ENCODE measurements at regions not wholly inside any gene's neighbourhood (a gene's known extent, or its start where the extent isn't known, plus 50 kb on each side); places are given as distances from the start of the nearest gene placed in this dataset.

DNA sequence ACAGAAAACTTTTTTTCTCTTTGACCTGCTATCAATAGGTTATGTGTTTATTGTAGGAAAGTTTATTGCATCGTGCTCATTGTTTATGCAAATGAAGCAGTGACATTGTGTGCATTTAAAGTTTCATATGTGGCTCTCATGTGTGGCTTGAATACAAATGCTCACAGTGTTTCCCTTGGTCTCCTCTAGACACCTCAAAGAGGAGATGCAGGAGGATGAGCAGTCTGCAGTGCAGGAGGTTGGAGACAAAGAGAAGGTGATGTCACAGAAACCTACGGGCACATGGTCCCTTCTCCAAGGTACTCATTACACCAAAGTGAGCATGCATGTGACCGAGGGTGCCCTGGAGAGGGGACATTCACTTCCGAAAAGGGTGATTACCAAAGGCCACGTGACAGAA, 430.2 kb downstream of the INHBA start:
- H3K9me3 Mint-ChIP-seq: no peaks in the 10 kb centered on the region; a peak in 2 of 5 replicates
- no CpG with 5 or more reads among the region's 5 CpGs for WGBS (ENCODE audit: extremely low coverage, insufficient read length, low lambda C conversion rate)
- Histone ChIP-seq H3K14ac (ENCODE audit: insufficient read depth, low read length) (peak overlapping the region; percentile 65; the same call in 1 of the 2 replicates), H3K23ac (ENCODE audit: insufficient read length, low read depth, low read length) (no peak overlapping the region), H4K8ac (replicated peaks; ENCODE audit: insufficient read length, low read depth, low read length) (no peak overlapping the region), H2AFZ (ENCODE audit: low read length) (no peak overlapping the region), H3K27me3 (ENCODE audit: insufficient read depth, low read length) (no peaks in the 10 kb centered on the region), H3K79me2 (ENCODE audit: insufficient read depth, low read length) (no peaks in the 10 kb centered on the region), H4K5ac (ENCODE audit: insufficient read length, low read depth, low read length) (no peak overlapping the region), H3K27ac (ENCODE audit: insufficient read length, low read depth, low read length) (no peak overlapping the region), H2BK12ac (ENCODE audit: insufficient read length, low read depth, low read length) (no peak overlapping the region), H3K56ac (ENCODE audit: insufficient read length, low read depth, low read length) (no peak overlapping the region), H3K79me1 (ENCODE audit: insufficient read depth, low read depth, low read length, poor library complexity, severe bottlenecking) (no peaks in the 10 kb centered on the region), H4K20me1 (ENCODE audit: control insufficient read depth, insufficient read depth, insufficient read length) (no peaks in the 10 kb centered on the region), H2BK15ac (ENCODE audit: low read depth, low read length) (no peak overlapping the region), H3T11ph (ENCODE audit: low read length) (no peak overlapping the region), H2BK120ac (ENCODE audit: low read depth, low read length, poor library complexity, severe bottlenecking) (no peak overlapping the region), H3K9ac (ENCODE audit: extremely low read depth, insufficient read length, low read length) (no peak overlapping the region), H3K4me1 (ENCODE audit: insufficient read depth, low read length) (no peaks in the 10 kb centered on the region), H3K4ac (ENCODE audit: low read depth, low read length) (no peak overlapping the region), H2BK5ac (ENCODE audit: insufficient read length, low read length) (no peak overlapping the region), H4K91ac (ENCODE audit: insufficient read length, low read depth, low read length) (no peak overlapping the region), H2AK5ac (ENCODE audit: insufficient read length, low read length) (no peak overlapping the region), H3K9me3 (ENCODE audit: control insufficient read depth, low read depth, low read length) (no peaks in the 10 kb centered on the region), H3K18ac (ENCODE audit: insufficient read length, low read depth, low read length) (no peak overlapping the region), H3K4me2 (ENCODE audit: insufficient read depth, insufficient read length, low read length) (no peak overlapping the region), H2BK20ac (ENCODE audit: low read depth, low read length, poor library complexity, severe bottlenecking) (no peak overlapping the region), H3K23me2 (ENCODE audit: insufficient read length, low read depth, low read length, poor library complexity, severe bottlenecking) (no peaks in the 10 kb centered on the region)
- TF ChIP-seq CTCF (conservative IDR thresholded peaks at IDR 0.05): no peak
- DNase-seq: no peak
- no peaks in the 10 kb centered on the region for H3K4me1 Mint-ChIP-seq
- no peak overlapping the region for H3K27ac Mint-ChIP-seq
- H3K27me3 Mint-ChIP-seq (ENCODE audit: low read depth): peaks cover 42% of the 10 kb centered on the region
- no peaks in the 10 kb centered on the region for H3K36me3 Mint-ChIP-seq (ENCODE audit: insufficient read depth in 1 of 3, low read depth in 3 of 3)
- no peak overlapping the region for H3K4me3 Mint-ChIP-seq

Measured in H9 (cell line).